ENCODE measurements at regions not wholly inside any gene's neighbourhood (a gene's known extent, or its start where the extent isn't known, plus 50 kb on each side); places are given as distances from the start of the nearest gene placed in this dataset.

DNA sequence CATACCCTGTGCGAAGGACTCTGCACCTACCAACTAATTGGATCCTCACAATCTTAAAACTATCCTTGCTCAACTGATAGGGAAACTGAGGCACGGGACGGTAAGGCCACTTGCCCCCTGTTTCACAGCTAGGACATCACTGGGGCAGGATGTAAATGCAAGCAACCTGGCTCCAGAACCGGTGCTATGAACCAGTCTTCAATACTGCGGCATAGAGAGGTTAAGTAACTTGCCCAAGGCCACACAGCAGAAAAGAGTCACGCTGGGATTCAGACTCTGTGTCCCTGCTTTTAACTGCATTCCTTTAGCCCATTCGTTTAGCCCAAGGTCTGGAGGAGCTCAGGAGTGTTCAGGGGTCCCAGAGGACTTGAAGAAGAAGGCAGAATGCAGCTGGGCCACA lies 76.1 kb downstream of the NCOR2 start:
- Mint-ChIP-seq H3K9me3 (no peaks in the 10 kb centered on the region), H3K4me3 (no peak overlapping the region), H3K36me3 (ENCODE audit: low read depth) (peaks cover 11% of the 10 kb centered on the region), H3K4me1 (no peaks in the 10 kb centered on the region), H3K27me3 (ENCODE audit: insufficient read depth) (no peaks in the 10 kb centered on the region), H3K27ac (peak overlapping the region; percentile 20)
- no peak for TF ChIP-seq CTCF (conservative IDR thresholded peaks at IDR 0.05)
- 93 to 96% methylated on average over 6 to 7 of the region's 7 CpGs for WGBS, 2 experiments (ENCODE audit: insufficient coverage in 1 of 2, insufficient read length in 1 of 2)
- Histone ChIP-seq H3K27me3 (ENCODE audit: control insufficient read depth, insufficient read depth, low read length, poor library complexity, severe bottlenecking) (no peaks in the 10 kb centered on the region), H3K9me3 (ENCODE audit: control insufficient read depth, low read length) (no peaks in the 10 kb centered on the region), H3K4me1 (ENCODE audit: control insufficient read depth, insufficient read depth, low read length) (no peaks in the 10 kb centered on the region), H3K9ac (ENCODE audit: extremely low read depth, low read length, poor library complexity, severe bottlenecking) (no peak overlapping the region), H3K4me3 (ENCODE audit: low read length) (no peak overlapping the region), H3K27ac (ENCODE audit: low read depth, low read length) (no peak overlapping the region), H3K36me3 (ENCODE audit: control insufficient read depth, insufficient read depth, low read length) (peaks cover 14% of the 10 kb centered on the region)
- no peak for DNase-seq

DNA sequence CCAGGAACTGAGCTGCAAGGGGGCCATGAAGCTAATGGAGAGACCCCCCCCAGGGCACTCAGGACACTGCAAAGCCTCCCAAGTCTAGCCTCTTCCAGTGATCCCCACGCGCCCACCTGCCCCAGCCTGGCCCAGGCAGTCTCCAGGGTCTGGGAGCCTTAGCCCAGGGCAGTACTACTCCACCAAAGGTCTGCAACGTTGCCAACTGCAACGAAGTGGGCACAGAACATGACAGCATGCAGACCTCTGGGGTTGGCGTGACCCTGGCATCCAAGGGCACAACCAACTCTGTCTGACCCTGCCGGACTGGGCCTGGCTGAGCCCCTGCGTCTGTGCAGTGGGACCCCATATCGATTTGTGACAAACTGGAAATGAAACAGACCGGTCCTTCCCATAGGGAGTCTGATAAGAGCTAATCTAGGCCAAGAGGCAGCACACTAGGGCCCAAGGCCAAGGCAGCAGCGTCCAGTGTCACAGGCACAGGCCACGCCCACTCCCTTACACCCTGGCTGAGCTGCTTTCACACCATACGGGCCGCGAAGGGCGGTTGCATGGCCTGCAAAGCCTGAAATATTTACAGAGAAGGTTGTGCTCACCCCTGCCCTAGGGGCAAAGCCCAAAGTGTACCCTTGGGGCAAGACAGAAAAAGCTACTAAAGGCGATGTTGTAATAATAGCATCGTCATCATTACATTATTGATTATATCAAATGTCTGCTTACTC lies 76.7 kb downstream of the NCOR2 start:
- Histone ChIP-seq H3K9ac (ENCODE audit: extremely low read depth, low read length, poor library complexity, severe bottlenecking) (no peak overlapping the region), H3K27ac (ENCODE audit: low read depth, low read length) (no peak overlapping the region), H3K36me3 (ENCODE audit: control insufficient read depth, insufficient read depth, low read length) (peaks cover 14% of the 10 kb centered on the region), H3K4me1 (ENCODE audit: control insufficient read depth, insufficient read depth, low read length) (no peaks in the 10 kb centered on the region), H3K9me3 (ENCODE audit: control insufficient read depth, low read length) (no peaks in the 10 kb centered on the region), H3K4me3 (ENCODE audit: low read length) (no peak overlapping the region), H3K27me3 (ENCODE audit: control insufficient read depth, insufficient read depth, low read length, poor library complexity, severe bottlenecking) (no peaks in the 10 kb centered on the region)
- DNase-seq = no peak
- no peak overlapping the region for H3K4me3 Mint-ChIP-seq
- H3K27me3 Mint-ChIP-seq (ENCODE audit: insufficient read depth) = no peaks in the 10 kb centered on the region
- no peak overlapping the region for H3K27ac Mint-ChIP-seq
- no peak for TF ChIP-seq CTCF (conservative IDR thresholded peaks at IDR 0.05)
- H3K36me3 Mint-ChIP-seq (ENCODE audit: low read depth) = peaks cover 13% of the 10 kb centered on the region
- 92 to 94% methylated on average over 15 to 17 of the region's 17 CpGs for WGBS, 2 experiments (ENCODE audit: insufficient coverage in 1 of 2, insufficient read length in 1 of 2)
- no peaks in the 10 kb centered on the region for H3K9me3 Mint-ChIP-seq
- H3K4me1 Mint-ChIP-seq = no peaks in the 10 kb centered on the region

GRCh38 chr12:124489915-124490583 lies 77.4 kb downstream of the NCOR2 start:
- no peak overlapping the region for H3K27ac Mint-ChIP-seq
- no peak overlapping the region for H3K4me3 Mint-ChIP-seq
- DNase-seq = peak; percentile 51
- H3K27me3 ChIP-seq (ENCODE audit: control insufficient read depth, insufficient read depth, low read length, poor library complexity, severe bottlenecking) = no peaks in the 10 kb centered on the region
- H3K4me1 ChIP-seq (ENCODE audit: control insufficient read depth, insufficient read depth, low read length) = no peaks in the 10 kb centered on the region
- no peaks in the 10 kb centered on the region for H3K9me3 ChIP-seq (ENCODE audit: control insufficient read depth, low read length)
- H3K36me3 ChIP-seq (ENCODE audit: control insufficient read depth, insufficient read depth, low read length) = peaks cover 15% of the 10 kb centered on the region
- H3K4me3 ChIP-seq (ENCODE audit: low read length) = no peak overlapping the region
- TF ChIP-seq CTCF (conservative IDR thresholded peaks at IDR 0.05) = no peak
- no peak overlapping the region for H3K27ac ChIP-seq (ENCODE audit: low read depth, low read length)
- peaks cover 14% of the 10 kb centered on the region for H3K36me3 Mint-ChIP-seq (ENCODE audit: low read depth)
- 89 to 91% methylated on average over 6 to 9 of the region's 9 CpGs for WGBS, 2 experiments (ENCODE audit: insufficient coverage in 1 of 2, insufficient read length in 1 of 2)
- no peaks in the 10 kb centered on the region for H3K27me3 Mint-ChIP-seq (ENCODE audit: insufficient read depth)
- no peaks in the 10 kb centered on the region for H3K9me3 Mint-ChIP-seq
- no peak overlapping the region for H3K9ac ChIP-seq (ENCODE audit: extremely low read depth, low read length, poor library complexity, severe bottlenecking)
- no peaks in the 10 kb centered on the region for H3K4me1 Mint-ChIP-seq

Data from endodermal cell (in vitro differentiated cells).